GF-D8 (cell line): ENCODE measurements at regions not wholly inside any gene's neighbourhood (a gene's known extent, or its start where the extent isn't known, plus 50 kb on each side); places are given as distances from the start of the nearest gene placed in this dataset.
"Not testable (repeated sequence)": the region's sequence is repeated elsewhere in the genome, so short reads cannot be mapped to it uniquely, and the experiment has no call there.

Source experiments
- DNase-seq: peaks from one replicate; lab custom pipeline; 2025; lab: John Stamatoyannopoulos, UW

GRCh38 chr1:80181418-80181817 lies 1174.9 kb upstream of the ADGRL4 start:
- no peak for DNase-seq

DNA sequence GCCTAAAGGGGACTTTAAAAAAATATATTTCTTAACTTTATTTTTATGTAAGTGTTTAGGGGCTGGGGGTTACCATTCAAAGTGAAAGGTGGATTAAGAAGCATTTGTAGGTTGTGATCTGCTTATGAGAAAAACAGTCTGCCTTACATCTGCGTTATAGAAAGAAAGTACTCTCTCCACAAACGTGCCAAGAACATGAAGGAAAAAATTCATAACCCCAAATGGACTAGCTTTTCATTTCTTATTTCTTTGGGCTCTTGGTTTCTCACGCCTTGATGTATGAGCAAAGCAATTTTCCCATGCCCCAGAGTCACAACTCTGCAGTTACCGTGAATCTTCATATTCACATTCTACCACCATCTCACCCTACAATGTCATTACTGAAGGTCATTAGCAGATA lies 1165.1 kb upstream of the ADGRL4 start:
- no peak for DNase-seq

GRCh38 chr1:80170811-80171485 lies 1164.4 kb upstream of the ADGRL4 start:
- DNase-seq = no peak

- DNase-seq = no peak
Observed at GRCh38 chr1:80164150-80164549, 1157.6 kb upstream of the ADGRL4 start.

- no peak for DNase-seq
Observed at GRCh38 chr1:80163686-80164085, 1157.2 kb upstream of the ADGRL4 start.

DNA sequence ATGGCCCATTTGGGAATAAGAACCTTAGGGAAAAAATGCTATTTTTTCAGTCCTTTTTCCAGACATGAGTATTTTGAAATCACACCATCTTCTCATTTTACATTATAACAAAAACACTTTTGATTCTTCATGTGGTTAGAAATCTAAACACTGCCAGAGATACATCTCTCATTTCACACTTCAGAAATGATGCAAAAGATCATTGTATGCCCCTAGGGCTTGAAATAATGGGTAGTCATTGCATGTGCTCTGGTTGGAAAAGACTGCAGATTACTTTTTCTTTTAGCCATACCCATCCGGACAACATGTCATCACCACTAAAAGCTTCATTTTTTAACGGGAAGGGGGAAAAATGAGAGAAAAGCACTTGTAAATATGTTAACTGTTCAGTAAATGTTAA lies 1152.2 kb upstream of the ADGRL4 start:
- no peak for DNase-seq

DNA sequence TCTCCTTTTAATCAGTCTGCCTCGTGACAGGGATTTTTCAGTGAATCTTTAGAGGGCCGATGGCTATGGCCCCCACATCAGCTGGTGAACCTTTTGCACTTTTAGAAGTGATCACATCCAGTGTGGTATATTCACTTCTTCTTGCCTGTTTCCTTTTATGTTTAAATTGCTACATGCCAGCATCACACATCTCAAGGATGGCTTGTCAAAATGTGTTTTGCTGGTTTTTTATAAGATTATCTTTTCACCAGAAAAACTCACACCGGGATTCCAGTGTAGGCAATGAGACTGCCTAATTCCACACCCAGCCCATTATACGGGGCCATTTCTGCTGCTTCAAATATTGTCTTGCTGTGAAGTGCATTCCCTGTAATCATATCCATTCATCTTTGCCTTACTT lies 1151.7 kb upstream of the ADGRL4 start:
- no peak for DNase-seq

- no peak for DNase-seq
Observed at GRCh38 chr1:80155371-80155770, 1148.8 kb upstream of the ADGRL4 start.

GRCh38 chr1:80154176-80154575 lies 1147.6 kb upstream of the ADGRL4 start:
- no peak for DNase-seq

DNA sequence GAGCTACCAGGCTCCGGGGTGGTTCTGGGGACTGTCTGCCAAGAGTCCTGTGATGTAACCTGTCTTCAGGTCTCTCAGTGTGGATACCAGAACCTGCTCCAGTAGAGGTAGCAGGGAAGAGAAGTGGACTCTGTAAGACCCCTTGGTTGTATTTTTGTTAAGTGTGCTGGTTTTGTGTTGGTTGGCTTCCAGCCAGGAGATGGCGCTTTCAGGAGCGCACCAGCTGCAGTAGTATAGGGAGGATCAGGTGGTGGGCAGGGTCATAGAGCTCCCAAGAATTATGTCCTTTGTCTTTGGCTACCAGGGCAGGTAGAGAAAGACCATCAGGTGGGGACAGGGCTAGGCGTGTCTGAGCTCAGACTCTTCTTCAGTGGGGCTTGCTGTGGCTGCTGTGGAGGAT lies 1147.2 kb upstream of the ADGRL4 start:
- no peak for DNase-seq

GRCh38 chr1:80143361-80143760 lies 1136.8 kb upstream of the ADGRL4 start:
- no peak for DNase-seq

- not testable (repeated sequence) for DNase-seq
Observed at GRCh38 chr1:80137946-80138602, 1131.5 kb upstream of the ADGRL4 start.

GRCh38 chr1:80113168-80114038 lies 1106.9 kb upstream of the ADGRL4 start:
- DNase-seq = no peak

GRCh38 chr1:80101159-80101558 lies 1094.6 kb upstream of the ADGRL4 start:
- no peak for DNase-seq

GRCh38 chr1:80099713-80100112 lies 1093.2 kb upstream of the ADGRL4 start:
- DNase-seq = no peak

- no peak for DNase-seq
Observed at GRCh38 chr1:80085067-80085466, 1078.5 kb upstream of the ADGRL4 start.

- no peak for DNase-seq
Observed at GRCh38 chr1:80083892-80084291, 1077.4 kb upstream of the ADGRL4 start.

- DNase-seq = no peak
Observed at GRCh38 chr1:80076469-80076868, 1069.9 kb upstream of the ADGRL4 start.

- DNase-seq = no peak
Observed at GRCh38 chr1:80075351-80075750, 1068.8 kb upstream of the ADGRL4 start.

DNA sequence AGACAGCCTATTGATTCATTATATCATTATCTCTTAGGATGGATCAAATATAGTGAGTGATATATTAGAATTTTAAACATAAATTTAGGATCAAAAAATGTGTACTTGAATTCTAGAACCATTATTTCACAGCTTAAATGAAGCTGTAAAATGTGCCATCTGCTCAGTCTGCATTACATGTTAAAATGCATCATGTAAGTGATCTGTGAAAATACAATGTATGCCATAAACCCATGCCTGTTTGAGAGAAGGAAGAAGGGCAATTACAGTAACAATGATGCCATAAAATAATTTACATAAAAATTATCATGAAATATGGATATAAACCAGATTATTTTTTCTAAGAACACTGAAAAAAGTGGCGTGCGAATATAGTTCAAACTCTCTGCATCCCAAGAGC lies 1066.0 kb upstream of the ADGRL4 start:
- DNase-seq = no peak

DNA sequence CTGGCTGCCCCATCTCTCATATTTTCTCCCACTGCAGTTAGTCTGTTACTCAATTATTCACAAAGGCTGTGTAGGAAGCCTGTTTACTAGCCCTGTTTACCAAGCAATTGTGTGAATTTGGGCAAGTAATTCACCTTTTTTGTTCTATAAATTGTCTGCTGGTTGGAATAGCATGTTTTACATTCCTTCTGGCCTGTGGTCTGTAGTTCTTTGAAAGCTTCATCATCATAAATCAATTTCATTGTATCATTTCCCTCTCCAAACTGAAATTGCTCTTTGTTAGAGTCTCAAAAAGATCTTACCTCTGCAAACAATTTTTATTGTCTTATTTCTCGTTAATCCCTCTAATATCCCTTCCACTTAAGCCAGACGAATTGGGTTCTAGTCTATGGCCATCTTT lies 1059.5 kb upstream of the ADGRL4 start:
- no peak for DNase-seq

DNA sequence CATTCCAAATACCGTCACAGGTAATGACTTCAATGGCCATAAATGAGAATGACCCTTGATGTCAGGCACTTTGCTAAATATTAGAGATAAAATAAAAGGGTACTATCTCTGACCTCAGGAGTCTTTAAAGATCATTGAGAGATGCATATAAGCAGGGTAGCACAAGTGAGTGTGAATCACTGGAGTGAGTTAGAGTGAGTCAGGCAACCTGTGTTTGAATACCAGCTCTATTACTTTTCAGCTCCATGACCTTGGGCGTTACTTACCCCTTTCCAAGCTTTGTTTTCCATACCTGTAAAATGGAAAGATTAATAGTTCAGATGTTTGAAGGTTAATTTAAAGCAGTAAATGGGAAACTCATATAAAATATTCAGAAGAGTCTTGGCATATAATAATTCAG lies 1058.0 kb upstream of the ADGRL4 start:
- no peak for DNase-seq

DNA sequence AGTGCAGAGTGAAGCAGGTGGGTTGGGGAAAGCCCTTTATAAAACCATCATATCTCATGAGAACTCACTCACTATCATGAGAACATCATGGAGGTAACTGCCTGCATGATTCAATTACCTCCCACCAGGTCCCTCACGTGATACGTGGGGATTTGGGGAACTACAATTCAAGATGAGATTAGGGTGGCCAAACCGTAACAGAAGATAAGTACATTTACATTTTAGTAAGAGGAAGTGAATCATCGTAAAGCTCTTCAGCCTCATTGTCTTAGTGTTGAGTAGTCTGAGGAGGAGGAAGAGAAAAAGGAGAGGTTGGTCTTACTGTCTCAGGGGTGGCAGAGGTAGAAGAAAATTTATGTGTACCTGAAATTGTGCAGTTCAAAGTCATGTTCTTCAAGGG lies 1053.4 kb upstream of the ADGRL4 start:
- no peak for DNase-seq
